ENCODE measurements at regions not wholly inside any gene's neighbourhood (a gene's known extent, or its start where the extent isn't known, plus 50 kb on each side); places are given as distances from the start of the nearest gene placed in this dataset.
A peak's percentile ranks its signal among the peaks of the same experiment; 100 is the strongest.

DNA sequence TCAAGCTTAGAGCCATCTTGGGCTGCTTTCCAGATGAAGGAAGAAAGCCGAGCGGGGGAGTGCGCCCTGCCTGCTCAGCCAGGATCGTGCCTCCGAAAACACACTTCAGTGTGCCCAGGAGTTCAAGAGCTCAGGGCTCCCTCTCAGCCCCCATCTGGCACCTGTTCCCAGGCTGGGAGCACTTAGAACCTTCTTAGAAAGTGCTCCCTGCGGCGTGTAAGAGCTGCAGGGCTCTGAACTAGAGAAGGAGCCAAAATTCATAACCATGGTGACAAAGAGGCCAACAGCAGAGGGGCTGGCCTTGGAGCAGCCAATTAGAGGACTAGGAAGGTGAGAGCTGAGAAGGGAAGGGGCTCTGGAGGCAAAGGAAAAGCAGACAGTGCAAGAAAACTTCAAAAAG is 59.0 kb upstream of the TNRC6C start:
- no peak for DNase-seq

DNA sequence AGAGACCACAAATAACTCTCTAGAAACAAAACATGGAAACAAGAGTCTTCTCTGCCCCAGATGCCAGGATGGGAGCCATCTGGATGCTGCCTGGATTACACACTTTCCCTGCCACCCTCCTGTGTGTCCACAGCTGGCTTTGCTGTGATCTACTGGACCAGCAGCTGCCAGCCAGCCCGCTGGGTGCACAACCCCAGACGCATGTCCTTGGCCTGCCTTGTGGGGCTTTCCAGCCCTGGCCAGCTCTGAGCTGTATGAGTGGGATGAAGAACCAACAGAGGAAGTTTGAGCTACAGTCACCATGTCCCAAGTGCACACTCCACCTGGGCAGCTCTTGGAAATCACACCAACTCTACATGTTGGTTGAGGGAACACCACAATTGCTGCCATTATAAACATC is 57.0 kb upstream of the TNRC6C start:
- DNase-seq = no peak

DNA sequence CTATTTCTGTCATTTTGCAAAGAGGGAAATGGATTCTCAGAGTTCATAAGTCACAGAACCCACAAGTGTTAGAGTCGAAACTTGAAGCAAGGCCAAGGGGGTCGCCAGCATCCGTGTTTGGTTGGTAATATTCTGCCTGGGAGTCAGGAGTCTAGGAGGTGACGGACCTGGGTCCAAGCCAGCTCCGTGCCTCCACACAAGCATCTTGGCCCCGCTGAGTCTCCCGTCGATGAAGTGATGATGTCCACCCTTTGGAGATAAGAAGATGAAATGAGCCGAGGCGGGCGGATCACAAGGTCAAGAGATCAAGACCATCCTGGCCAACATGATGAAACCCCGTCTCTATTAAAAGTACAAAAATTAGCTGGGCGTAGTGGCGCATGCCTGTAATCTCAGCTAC is 53.2 kb upstream of the TNRC6C start:
- DNase-seq = no peak

DNA sequence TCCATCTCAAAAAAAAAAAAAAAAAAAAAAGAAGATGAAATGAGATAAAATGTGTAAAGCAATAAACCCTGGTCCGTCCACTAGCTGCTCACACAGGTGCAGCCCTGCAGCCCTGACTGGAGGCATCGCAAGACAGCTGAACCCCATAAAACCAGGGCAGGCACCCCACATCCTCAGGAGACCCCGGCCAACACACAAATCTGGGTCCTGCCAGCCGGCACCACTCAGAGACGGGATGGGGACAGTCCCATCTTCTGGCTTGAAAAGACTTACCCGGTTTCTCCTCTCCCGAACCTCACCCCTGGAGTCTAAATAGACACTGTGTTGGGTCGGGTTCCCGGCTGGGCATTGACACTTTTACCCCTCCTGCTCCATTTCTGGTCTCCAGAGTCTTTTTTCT is 52.7 kb upstream of the TNRC6C start:
- DNase-seq = peak; percentile 13

DNA sequence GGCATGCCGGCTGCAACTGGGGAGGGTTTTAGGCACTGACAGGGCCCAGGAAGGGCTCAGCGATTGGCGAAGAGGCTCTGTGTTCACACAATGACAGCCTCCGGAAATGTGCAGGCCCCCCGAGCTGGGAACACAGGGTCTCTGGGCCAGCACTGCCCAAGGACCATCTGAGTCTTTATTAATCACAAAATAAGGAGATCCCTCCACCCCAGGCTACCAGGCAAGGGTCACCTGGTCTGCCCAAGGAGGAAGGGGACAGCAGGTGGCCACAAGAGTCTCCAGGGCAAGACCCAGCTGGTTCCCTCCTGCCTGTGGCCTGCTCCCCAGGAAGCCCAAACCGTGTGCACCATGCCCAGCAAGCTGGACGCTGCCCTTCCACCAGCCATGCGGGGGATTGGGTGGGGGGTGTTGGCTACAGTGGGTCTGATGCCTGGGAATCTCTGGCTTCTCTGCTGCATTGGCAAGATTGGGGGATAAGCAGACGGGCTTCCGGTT is 52.1 kb upstream of the TNRC6C start:
- DNase-seq = peak; percentile 13

DNA sequence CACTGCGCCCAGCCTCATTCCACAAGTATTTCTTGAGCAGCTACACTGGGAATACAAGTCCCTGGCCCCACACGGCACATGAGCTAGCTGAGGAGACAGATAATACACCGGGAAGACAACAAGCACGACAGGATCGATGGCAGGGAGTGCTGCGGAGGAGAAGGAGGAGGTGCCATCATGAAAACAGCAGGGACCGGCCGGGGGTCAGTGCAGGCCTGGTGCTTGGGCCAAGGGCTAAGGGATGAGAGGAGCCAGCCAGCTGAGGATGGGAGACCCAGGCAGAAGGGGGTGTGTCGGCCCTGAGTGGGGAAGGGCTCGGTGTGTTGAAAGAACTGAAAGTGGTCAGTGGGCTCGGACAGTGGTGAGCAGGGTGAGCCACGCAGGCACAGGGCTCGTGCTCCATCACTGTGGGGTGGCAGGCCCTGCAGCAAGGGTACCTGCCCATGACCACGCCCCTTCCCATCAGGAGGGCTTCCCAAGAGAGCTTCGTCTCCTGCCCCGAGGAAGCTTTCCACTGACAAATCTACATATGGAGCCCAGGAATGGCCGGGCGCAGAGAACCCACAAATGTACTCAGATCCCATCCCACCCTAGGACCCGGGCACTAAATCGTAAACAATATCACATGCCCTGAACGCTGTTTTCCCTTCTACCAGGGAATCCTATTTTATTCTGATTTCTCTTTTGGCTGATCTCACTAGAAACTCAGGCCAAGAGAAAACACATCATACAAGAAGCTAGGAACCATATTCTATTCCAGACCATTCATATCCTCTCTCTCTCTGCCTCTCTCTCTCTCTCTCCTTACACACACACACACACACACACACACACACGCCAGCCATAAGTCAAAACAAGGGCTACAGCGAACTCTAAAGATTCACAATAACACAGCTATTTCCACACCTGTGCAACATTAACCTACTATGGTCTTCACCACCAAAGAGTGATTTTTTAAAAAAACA is 50.7 kb upstream of the TNRC6C start:
- DNase-seq = peak; percentile 10

DNA sequence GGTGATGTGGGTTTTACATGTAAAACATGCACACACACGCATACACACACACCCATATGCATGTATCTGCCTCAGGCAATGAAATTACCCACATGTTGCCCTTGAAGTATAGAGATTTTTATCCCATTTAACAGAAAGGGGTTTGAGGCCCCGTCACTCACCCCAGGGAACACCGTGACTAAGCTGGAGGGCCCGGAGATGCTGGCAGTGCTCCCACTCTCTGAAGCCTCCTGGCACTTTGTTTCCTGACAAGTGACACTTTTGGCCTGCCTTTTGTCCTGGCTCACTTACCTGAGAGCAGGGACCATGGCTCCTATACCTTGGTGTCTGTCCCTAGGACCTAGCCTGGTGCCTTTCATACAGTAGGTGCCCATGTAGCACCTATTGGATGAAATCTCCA is 50.0 kb upstream of the TNRC6C start:
- no peak for DNase-seq
